Right lobe of liver (tissue), 6 donors: ENCODE measurements at regions not wholly inside any gene's neighbourhood (a gene's known extent, or its start where the extent isn't known, plus 50 kb on each side); places are given as distances from the start of the nearest gene placed in this dataset.
"Not testable (repeated sequence)": the region's sequence is repeated elsewhere in the genome, so short reads cannot be mapped to it uniquely, and the experiment has no call there.

Experiments used
- ATAC-seq, 4 donors: fragments of 200-7000 bp; cut with Tn5 transposase; one replicate each; pipeline ENCODE4 v1.9.1; 2020; ENCODE audit warnings: mild to moderate bottlenecking in 4 of 4, moderate library complexity in 4 of 4
- DNase-seq, 3 donors: peaks; one replicate each; pipeline ENCODE4 v3.0.0-alpha.2; 2020
- H3K27ac ChIP-seq, 3 donors: fragments of 200-600 bp; one replicate each; pipeline ENCODE4 v1.8.0; 2022
- H3K27me3 ChIP-seq, 2 donors: fragments of 200-600 bp; one replicate each; pipeline ENCODE4 v1.8.0; 2022
- H3K36me3 ChIP-seq, 4 donors: fragments of 200-600 bp; sonication (generic) in 1 of 4; one replicate each; pipeline versions ENCODE4 v1.5.1 to v1.8.0; 2017 to 2022; ENCODE audit warnings: control low read depth in 1 of 4
- H3K4me1 ChIP-seq, 4 donors: fragments of 200-600 bp; sonication (generic) in 1 of 4; one replicate each; pipeline versions ENCODE4 v1.5.1 to v1.8.0; 2017 to 2022; ENCODE audit warnings: control low read depth in 1 of 4
- H3K4me3 ChIP-seq, 3 donors: fragments of 200-600 bp; one replicate each; pipeline ENCODE4 v1.8.0; 2022
- H3K9me3 ChIP-seq, 4 donors: fragments of 200-600 bp; sonication (generic) in 1 of 4; one replicate each; pipeline versions ENCODE4 v1.5.1 to v1.8.0; 2017 to 2022; ENCODE audit warnings: control low read depth in 1 of 4
- CTCF ChIP-seq, 4 donors: fragments of 200-600 bp in 3 of 4; fragments of 450-650 bp in 1 of 4; IDR thresholded peaks; one replicate each; pipeline versions ENCODE4 v1.5.1 to v1.8.0; 2016 to 2022; ENCODE audit warnings: antibody characterized with exemption in 4 of 4, mild to moderate bottlenecking in 2 of 4
- POLR2A ChIP-seq: fragments of 450-650 bp; IDR thresholded peaks from one replicate; pipeline ENCODE4 v1.6.1; 2017; ENCODE audit warnings: antibody characterized with exemption, mild to moderate bottlenecking
- WGBS: methylation state at CpG from one replicate; pipeline ENCODE4 v1.1.6; 2018; ENCODE audit warnings: low coverage, low lambda C conversion rate; ENCODE audit not compliant: insufficient coverage; ENCODE audit errors: missing lambda C conversion rate; 5-methylcytosine and 5-hydroxymethylcytosine counted together
- intact Hi-C, 2 donors: fragments of 100-400 bp; cut with DNase I; formaldehyde crosslinking; loops; one replicate each; pipeline versions ENCODE4 v1.11.2 to v1.14.1; 2022
- donor health status: DM: no; HTN: yes; CAD: no.
- donor health status: DM: no; HTN: no; CAD: no.
- donor health status: DM: no; HTN: no; CAD: no.
- donor health status: DM: no; HTN: yes; CAD: no.
- donor health status: DM: no; HTN: yes; CAD: no.

GRCh38 chr21:19109694-19110093 lies 706.1 kb upstream of the TMPRSS15 start:
- Histone ChIP-seq H3K4me3 (no peak overlapping the region), H3K4me1 (no peaks in the 10 kb centered on the region), H3K27ac (no peak overlapping the region), H3K27me3 (no peaks in the 10 kb centered on the region), H3K36me3 (no peaks in the 10 kb centered on the region), H3K9me3 (no peaks in the 10 kb centered on the region)
- ATAC-seq (no peak), DNase-seq (no peak)
- WGBS, result 53% methylated on average over 2 of the region's 2 CpGs
- intact Hi-C loops, result no loop called here
- TF ChIP-seq CTCF (IDR thresholded peaks at IDR 0.05), result no peak

- H3K4me1 ChIP-seq, DNase-seq, H3K9me3 ChIP-seq, H3K27me3 ChIP-seq, H3K4me3 ChIP-seq, ATAC-seq, intact Hi-C loops, H3K27ac ChIP-seq, H3K36me3 ChIP-seq: not testable (repeated sequence)
- 47% methylated on average over 4 of the region's 4 CpGs for WGBS
Observed at GRCh38 chr21:19119259-19119658, 715.7 kb upstream of the TMPRSS15 start.

- no peaks in the 10 kb centered on the region for H3K27me3 ChIP-seq
- TF ChIP-seq POLR2A (no peak), CTCF (IDR thresholded peaks at IDR 0.05) (no peak)
- intact Hi-C loops, result no loop called here
- no peaks in the 10 kb centered on the region for H3K9me3 ChIP-seq
- 64% methylated on average over 4 of the region's 4 CpGs for WGBS
- H3K4me1 ChIP-seq, result no peaks in the 10 kb centered on the region
- no peak overlapping the region for H3K27ac ChIP-seq
- DNase-seq, result no peak
- no peak for ATAC-seq
- H3K4me3 ChIP-seq, result no peak overlapping the region
- no peaks in the 10 kb centered on the region for H3K36me3 ChIP-seq
Observed at GRCh38 chr21:19120591-19120990, 717.0 kb upstream of the TMPRSS15 start.

- H3K36me3 ChIP-seq, result no peaks in the 10 kb centered on the region
- DNase-seq, result no peak
- intact Hi-C loops, result no loop called here
- TF ChIP-seq CTCF (IDR thresholded peaks at IDR 0.05) (no peak), POLR2A (no peak)
- H3K9me3 ChIP-seq, result no peaks in the 10 kb centered on the region
- no peak overlapping the region for H3K4me3 ChIP-seq
- WGBS, result 29% methylated on average over 2 of the region's 2 CpGs
- H3K4me1 ChIP-seq, result no peaks in the 10 kb centered on the region
- H3K27ac ChIP-seq, result no peak overlapping the region
- H3K27me3 ChIP-seq, result no peaks in the 10 kb centered on the region
- no peak for ATAC-seq
Observed at GRCh38 chr21:19122356-19122755, 718.8 kb upstream of the TMPRSS15 start.

GRCh38 chr21:19123053-19123452 lies 719.5 kb upstream of the TMPRSS15 start:
- H3K4me3 ChIP-seq, result no peak overlapping the region
- intact Hi-C loops, result no loop called here
- no peaks in the 10 kb centered on the region for H3K36me3 ChIP-seq
- TF ChIP-seq CTCF (IDR thresholded peaks at IDR 0.05), result no peak
- no peak for TF ChIP-seq POLR2A
- no peaks in the 10 kb centered on the region for H3K9me3 ChIP-seq
- 62% methylated on average over 5 of the region's 5 CpGs for WGBS
- ATAC-seq (no peak), DNase-seq (no peak)
- H3K4me1 ChIP-seq, result no peaks in the 10 kb centered on the region
- H3K27ac ChIP-seq, result no peak overlapping the region
- no peaks in the 10 kb centered on the region for H3K27me3 ChIP-seq
